Vagina (tissue), 2 donors: ENCODE measurements at regions not wholly inside any gene's neighbourhood (a gene's known extent, or its start where the extent isn't known, plus 50 kb on each side); places are given as distances from the start of the nearest gene placed in this dataset.

ENCODE experiments used
- POLR2A ChIP-seq, 2 donors: fragments of 450-650 bp; IDR thresholded peaks; one replicate each; pipeline ENCODE4 v1.6.1; 2017; ENCODE audit warnings: antibody characterized with exemption in 2 of 2, mild to moderate bottlenecking in 2 of 2, moderate library complexity in 2 of 2
- POLR2AphosphoS5 ChIP-seq, 2 donors: sonication (generic); formaldehyde crosslinking; IDR thresholded peaks; one replicate each; pipeline ENCODE4 v1.9.0; 2017; ENCODE audit warnings: antibody characterized with exemption in 2 of 2, mild to moderate bottlenecking in 2 of 2, low read depth in 1 of 2; ENCODE audit not compliant: insufficient read depth in 1 of 2
- TF ChIP-seq, protein P1 (sequence below), 3 experiments: fragments of 450-650 bp in 2 of 3; fragments of 200-600 bp in 1 of 3; sonication (generic) in 1 of 3; IDR thresholded peaks; one replicate each; pipeline ENCODE4 v1.5.1; 2017 to 2019; ENCODE audit warnings: antibody characterized with exemption in 3 of 3, mild to moderate bottlenecking in 2 of 3, moderate library complexity in 2 of 3

DNA sequence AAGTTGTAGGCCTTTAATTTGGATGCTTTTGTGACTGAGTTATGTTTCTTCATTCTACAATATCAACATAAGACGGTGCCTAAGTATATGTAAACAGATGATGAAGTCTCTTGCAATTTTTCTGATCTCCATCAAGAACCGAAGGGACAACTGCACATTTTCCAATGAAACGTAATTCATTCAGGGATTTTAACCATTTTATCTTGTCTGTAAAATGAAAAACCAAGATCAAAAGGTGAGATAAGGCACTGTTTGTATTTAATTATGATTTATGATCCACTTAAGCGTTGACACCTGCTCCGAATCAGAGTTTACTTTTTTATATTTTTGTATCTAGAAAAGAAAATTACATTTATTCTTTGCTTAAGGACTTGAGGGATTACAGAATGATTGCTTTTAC, 556.8 kb upstream of the ARGLU1 start:
- TF ChIP-seq POLR2A (IDR thresholded peaks at IDR 0.05) (no peak), POLR2AphosphoS5 (IDR thresholded peaks at IDR 0.05; ENCODE audit: insufficient read depth in 1 of 2, low read depth in 1 of 2) (no peak)
- TF ChIP-seq, protein P1, sequence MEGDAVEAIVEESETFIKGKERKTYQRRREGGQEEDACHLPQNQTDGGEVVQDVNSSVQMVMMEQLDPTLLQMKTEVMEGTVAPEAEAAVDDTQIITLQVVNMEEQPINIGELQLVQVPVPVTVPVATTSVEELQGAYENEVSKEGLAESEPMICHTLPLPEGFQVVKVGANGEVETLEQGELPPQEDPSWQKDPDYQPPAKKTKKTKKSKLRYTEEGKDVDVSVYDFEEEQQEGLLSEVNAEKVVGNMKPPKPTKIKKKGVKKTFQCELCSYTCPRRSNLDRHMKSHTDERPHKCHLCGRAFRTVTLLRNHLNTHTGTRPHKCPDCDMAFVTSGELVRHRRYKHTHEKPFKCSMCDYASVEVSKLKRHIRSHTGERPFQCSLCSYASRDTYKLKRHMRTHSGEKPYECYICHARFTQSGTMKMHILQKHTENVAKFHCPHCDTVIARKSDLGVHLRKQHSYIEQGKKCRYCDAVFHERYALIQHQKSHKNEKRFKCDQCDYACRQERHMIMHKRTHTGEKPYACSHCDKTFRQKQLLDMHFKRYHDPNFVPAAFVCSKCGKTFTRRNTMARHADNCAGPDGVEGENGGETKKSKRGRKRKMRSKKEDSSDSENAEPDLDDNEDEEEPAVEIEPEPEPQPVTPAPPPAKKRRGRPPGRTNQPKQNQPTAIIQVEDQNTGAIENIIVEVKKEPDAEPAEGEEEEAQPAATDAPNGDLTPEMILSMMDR (IDR thresholded peaks at IDR 0.05) = no peak
